Limb (tissue), 2 donors: ENCODE measurements at regions not wholly inside any gene's neighbourhood (a gene's known extent, or its start where the extent isn't known, plus 50 kb on each side); places are given as distances from the start of the nearest gene placed in this dataset.

Experiments used
- DNase-seq, 2 donors: peaks; one replicate each; pipeline ENCODE4 v3.0.0-alpha.2; 2016; ENCODE audit errors: extremely low spot score in 2 of 2

GRCh38 chr2:4356541-4356940 is 653.2 kb downstream of the DCDC2C start:
- no peak for DNase-seq

DNA sequence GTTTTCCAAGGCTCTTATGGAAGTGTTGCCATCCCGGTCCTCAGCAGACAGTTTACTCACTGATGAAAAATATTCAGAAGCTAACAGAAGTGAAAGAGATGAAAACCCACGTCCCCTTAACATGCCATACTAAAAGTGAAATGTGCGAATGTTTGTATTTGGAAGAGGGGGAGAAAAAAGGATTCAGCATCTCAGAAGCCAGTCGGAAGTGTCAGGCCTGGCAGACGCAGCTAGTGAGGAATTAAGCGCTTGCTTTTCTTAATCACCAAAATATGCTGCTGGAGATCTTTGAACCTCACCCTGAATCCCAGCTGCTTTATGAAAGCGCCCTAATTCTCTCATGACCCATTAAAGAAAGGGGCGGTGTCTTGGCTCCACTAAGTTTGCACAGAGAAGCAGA is 653.7 kb downstream of the DCDC2C start:
- DNase-seq = no peak

DNA sequence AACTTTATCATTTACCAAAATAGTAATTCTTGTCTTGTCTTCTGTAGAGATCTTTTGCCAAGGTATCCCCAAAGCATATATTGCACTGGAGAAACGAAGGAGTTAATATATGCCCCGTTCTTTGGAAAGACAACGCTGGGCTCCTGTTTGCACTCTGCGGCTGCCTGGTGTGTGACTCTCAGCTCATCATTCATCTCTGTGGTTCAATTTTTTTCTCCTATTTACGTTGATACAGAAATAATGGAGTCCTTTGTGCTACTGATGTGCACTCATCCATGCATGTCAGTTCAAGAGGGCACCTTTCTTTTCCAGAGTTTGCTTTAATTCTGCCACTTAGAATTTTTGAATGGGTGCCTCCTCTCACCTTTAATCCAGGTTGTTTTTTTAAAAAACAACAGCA is 655.5 kb downstream of the DCDC2C start:
- DNase-seq = no peak

DNA sequence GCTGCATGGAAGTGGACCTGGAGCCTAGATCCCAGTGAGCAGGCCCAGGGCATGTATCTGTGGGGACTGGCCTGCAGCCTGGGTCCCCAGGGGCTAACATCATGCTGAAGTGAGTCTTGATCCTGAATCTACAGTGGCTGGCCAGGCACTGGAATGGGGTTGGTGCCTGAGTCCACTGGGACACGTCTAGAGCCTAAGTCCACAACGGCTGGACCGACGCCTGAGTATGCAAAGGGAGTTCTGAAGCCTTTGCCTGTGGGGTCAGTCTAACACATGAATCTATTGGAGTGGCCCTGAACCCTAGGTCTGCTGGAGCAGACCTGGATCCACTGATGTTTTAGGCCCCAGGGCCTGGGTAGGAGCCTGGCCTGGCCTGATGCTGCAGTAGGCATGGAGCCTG is 665.5 kb downstream of the DCDC2C start:
- DNase-seq = no peak

DNA sequence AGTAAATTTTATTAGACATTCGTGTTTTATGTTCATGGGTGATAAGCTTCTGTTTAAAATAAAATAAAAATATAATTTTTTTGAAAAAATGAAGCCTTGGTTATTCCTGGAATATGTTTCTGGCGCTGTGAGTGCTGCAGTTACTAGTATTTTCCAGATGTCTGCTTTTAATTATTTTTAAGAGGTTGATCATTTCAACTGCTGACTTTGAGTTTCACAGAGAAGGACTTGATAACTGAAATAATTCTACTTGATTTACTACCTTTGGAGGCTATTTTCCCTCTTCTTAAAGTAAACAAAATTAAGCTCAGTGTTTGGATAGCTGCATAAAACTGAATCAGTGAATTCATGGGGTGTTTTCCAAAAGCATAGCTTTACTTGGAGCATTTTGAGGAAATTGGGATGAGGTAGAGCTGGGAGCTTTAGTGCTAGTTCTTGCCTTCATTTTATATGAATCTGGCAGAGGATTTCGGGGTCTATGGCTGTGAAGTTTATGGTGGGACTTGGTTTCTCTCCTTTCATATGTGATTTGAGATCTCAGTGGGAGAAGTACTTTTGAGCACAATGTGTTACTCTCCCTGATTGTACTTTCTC is 666.5 kb downstream of the DCDC2C start:
- DNase-seq = peak in 1 of 2 donors; percentile 75

- DNase-seq = no peak
Observed at GRCh38 chr2:4370422-4371090, 667.2 kb downstream of the DCDC2C start.

DNA sequence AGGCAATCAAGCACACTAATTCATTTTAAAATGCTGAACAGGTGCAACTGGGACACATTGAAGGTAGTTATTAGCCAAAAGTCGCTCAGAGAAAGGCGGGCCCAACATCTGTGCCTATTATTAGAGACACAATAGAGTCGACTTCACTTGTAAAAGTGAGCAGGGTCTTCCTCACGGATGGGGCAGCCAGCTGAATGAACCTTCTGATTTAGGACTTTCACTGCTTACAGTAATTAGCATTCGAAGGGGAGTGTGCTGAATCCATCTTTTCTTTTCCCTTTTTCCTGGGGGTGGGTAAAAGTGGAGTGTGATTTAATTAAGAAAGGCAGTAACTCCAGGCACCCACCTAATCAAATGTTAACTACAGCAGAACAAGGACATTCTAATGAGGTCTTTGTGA is 677.7 kb downstream of the DCDC2C start:
- DNase-seq = no peak

DNA sequence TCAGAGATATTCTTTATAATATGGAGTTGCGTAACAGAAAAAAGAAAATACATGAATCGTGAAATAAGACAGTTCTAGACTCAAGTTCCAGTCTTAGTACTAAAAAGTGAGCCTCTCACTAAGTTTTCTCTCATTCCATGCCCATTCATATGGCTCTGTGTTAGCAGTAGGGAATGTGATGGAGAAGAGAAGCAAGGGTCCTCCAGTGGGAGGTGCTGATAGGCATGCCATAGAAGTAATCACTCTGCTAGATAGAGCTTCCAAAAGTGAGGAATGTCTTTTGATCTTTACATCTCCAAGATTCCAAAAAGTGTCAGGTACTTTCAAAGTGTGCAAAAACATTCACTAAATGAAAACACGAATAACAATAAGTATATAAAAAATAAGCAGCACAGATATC is 678.4 kb downstream of the DCDC2C start:
- no peak for DNase-seq

- no peak for DNase-seq
Observed at GRCh38 chr2:4391013-4391412, 687.6 kb downstream of the DCDC2C start.

DNA sequence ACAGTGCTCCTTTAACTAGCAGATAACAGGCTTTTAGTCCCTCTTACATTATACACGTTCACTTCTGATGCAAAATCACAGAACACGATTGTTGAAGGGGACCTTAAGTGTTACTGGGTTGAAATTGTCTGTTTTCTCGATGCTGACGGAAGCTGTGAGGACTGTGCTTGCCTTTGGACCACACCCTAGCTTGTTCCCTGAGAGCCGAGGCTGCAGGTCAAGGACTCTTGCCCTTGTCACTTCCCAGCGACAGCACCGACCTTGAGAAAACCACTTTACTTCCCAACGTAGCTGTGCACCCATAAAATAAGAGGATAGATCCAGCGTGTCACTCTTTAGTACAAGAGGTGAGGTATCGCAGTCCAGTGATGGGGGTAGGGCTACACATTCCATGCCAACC is 701.0 kb downstream of the DCDC2C start:
- no peak for DNase-seq

- no peak for DNase-seq
Observed at GRCh38 chr2:4408321-4408720, 704.9 kb downstream of the DCDC2C start.

DNA sequence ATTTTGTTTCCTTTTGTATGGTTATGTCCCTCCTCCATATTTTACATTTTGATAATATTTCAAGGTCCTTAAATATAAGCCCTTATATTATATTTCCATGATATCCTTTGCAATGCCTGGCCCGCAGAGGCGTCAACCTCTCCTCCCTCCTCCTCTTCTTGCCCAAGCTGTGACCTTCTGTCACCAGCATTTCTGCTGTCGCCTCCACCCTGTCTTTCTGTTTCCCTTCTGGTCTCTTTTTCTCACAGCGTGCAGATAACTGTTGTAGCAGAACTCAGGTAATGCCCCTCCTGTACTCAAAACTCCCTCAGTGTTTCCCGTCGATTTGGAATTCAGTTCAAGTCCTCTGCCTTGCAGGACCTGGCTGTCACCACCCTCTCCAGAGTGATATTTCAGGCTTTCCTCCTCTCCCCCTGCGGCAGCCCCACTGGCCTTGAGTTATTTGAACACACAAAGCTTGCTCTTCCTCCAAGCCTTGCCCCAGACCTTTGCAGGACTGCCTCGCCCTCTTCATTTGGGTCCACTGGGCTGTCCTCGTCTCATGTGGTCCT is 709.3 kb downstream of the DCDC2C start:
- DNase-seq = no peak

- no peak for DNase-seq
Observed at GRCh38 chr2:4415171-4415570, 711.8 kb downstream of the DCDC2C start.

- DNase-seq = no peak
Observed at GRCh38 chr2:4415810-4416413, 712.5 kb downstream of the DCDC2C start.

GRCh38 chr2:4416431-4416830 is 713.1 kb downstream of the DCDC2C start:
- no peak for DNase-seq

GRCh38 chr2:4417771-4418170 is 714.4 kb downstream of the DCDC2C start:
- no peak for DNase-seq

GRCh38 chr2:4420032-4420431 is 716.7 kb downstream of the DCDC2C start:
- DNase-seq = no peak

DNA sequence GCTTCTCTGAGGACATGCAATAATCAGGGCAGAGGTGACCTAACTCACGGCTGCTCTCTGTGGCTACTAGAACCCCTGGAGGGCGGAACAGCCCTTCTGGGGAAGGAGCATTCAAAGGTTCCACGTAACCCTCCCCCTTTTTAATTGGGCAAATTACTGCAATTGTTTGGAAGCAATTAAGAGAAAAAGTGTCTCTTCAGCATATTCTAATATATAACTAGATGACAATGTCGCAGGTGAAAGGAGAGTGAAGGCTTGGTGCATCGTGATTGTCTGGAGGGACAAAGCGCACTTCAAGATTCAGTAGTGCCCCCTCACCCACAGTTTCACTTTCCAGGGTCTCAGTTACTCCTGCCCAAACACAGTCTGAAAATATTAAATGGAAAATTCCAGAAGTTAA is 720.8 kb downstream of the DCDC2C start:
- DNase-seq = no peak

DNA sequence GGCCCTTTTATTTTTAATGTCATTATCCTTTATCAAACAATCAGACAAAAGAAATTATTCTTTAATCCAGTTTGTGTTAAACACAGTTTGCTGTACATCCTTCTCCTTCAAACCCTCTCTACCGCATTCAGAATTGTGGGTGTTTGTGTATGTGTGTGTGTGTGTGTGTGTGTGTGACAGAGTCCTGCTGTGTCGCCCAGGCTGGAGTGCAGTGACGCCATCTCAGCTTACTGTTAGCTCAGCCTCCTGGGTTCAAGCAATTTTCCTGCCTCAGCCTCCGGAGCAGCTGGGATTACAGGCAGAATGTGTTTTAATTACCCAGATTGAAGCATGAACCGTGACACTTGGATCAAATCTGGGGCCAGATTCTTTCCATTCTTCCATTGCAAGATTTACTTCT is 723.7 kb downstream of the DCDC2C start:
- DNase-seq = no peak

DNA sequence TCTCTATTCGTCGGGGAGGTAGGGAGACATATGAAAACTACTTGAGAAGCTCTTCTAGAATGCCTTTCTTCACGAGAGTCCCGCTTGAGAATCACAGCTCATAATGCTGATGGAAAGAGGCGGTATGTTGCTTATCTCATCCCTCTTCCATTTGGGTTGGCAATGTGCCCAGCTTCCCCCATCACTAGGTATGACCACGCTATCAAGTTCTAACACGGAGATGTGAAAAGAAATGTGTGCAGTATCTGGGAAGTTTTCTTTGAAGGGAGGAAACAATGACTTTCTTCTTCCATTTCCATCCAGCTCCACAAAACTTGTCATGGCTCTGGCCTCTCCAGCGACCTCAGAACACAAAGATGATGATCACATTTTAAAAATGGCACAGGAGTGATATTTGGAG is 742.4 kb downstream of the DCDC2C start:
- no peak for DNase-seq

- no peak for DNase-seq
Observed at GRCh38 chr2:4454907-4455306, 751.5 kb downstream of the DCDC2C start.

GRCh38 chr2:4455486-4456155 is 752.2 kb downstream of the DCDC2C start:
- DNase-seq = no peak
